Endothelial cell (in vitro differentiated cells): ENCODE measurements at regions not wholly inside any gene's neighbourhood (a gene's known extent, or its start where the extent isn't known, plus 50 kb on each side); places are given as distances from the start of the nearest gene placed in this dataset.

ENCODE experiments used
- DNase-seq: peaks from one replicate; pipeline ENCODE4 v3.0.0; 2021; ENCODE audit warnings: low spot score
- H3K27ac Mint-ChIP-seq: one replicate; pipeline ENCODE4 v1.8.0; 2021; ENCODE audit warnings: mixed read lengths, inconsistent platforms; ENCODE audit not compliant: unreplicated experiment
- H3K27me3 Mint-ChIP-seq: one replicate; pipeline ENCODE4 v1.8.0; 2021; ENCODE audit warnings: mild to moderate bottlenecking, moderate library complexity, mixed read lengths, inconsistent platforms; ENCODE audit not compliant: unreplicated experiment
- H3K36me3 Mint-ChIP-seq: one replicate; pipeline ENCODE4 v1.8.0; 2021; ENCODE audit warnings: mild to moderate bottlenecking, low read depth, mixed read lengths, inconsistent platforms; ENCODE audit not compliant: unreplicated experiment
- H3K4me1 Mint-ChIP-seq: one replicate; pipeline ENCODE4 v1.8.0; 2021; ENCODE audit warnings: mild to moderate bottlenecking, mixed read lengths, inconsistent platforms; ENCODE audit not compliant: unreplicated experiment
- H3K4me3 Mint-ChIP-seq: one replicate; pipeline ENCODE4 v1.8.0; 2021; ENCODE audit warnings: mild to moderate bottlenecking, mixed read lengths, inconsistent platforms; ENCODE audit not compliant: unreplicated experiment
- H3K9me3 Mint-ChIP-seq: one replicate; pipeline ENCODE4 v1.8.0; 2021; ENCODE audit warnings: mixed read lengths, inconsistent platforms; ENCODE audit not compliant: unreplicated experiment
- TF ChIP-seq, protein P1 (sequence below): fragments of 200-600 bp; sonication (generic); IDR thresholded peaks from one replicate; pipeline ENCODE4 v1.5.0; 2021; ENCODE audit warnings: antibody characterized with exemption; ENCODE audit not compliant: unreplicated experiment

DNA sequence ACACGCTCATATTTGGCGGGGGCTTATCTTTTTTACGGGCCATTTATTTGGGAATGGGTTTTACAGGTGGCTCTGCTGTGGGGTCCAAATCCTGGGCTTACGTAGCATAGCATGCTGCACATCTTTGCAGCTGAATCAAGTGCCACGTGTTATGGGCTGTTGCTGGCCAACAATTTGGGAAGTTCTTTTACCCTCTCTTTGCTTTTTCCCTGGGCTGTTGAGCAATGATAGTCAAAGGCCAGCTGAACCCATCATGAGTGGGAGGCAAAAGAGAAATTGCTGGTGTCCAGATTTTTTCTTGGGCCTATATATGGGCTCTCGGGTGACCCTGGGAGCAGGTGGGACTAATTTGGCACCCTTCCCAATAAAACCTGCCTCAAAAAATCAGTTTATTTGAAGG lies 209.3 kb upstream of the SATB1 start:
- no peaks in the 10 kb centered on the region for H3K36me3 Mint-ChIP-seq
- no peak for DNase-seq
- no peaks in the 10 kb centered on the region for H3K4me1 Mint-ChIP-seq
- no peaks in the 10 kb centered on the region for H3K27me3 Mint-ChIP-seq
- TF ChIP-seq, protein P1, sequence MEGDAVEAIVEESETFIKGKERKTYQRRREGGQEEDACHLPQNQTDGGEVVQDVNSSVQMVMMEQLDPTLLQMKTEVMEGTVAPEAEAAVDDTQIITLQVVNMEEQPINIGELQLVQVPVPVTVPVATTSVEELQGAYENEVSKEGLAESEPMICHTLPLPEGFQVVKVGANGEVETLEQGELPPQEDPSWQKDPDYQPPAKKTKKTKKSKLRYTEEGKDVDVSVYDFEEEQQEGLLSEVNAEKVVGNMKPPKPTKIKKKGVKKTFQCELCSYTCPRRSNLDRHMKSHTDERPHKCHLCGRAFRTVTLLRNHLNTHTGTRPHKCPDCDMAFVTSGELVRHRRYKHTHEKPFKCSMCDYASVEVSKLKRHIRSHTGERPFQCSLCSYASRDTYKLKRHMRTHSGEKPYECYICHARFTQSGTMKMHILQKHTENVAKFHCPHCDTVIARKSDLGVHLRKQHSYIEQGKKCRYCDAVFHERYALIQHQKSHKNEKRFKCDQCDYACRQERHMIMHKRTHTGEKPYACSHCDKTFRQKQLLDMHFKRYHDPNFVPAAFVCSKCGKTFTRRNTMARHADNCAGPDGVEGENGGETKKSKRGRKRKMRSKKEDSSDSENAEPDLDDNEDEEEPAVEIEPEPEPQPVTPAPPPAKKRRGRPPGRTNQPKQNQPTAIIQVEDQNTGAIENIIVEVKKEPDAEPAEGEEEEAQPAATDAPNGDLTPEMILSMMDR = no peak
- H3K4me3 Mint-ChIP-seq = no peak overlapping the region
- no peaks in the 10 kb centered on the region for H3K9me3 Mint-ChIP-seq
- H3K27ac Mint-ChIP-seq = no peak overlapping the region

DNA sequence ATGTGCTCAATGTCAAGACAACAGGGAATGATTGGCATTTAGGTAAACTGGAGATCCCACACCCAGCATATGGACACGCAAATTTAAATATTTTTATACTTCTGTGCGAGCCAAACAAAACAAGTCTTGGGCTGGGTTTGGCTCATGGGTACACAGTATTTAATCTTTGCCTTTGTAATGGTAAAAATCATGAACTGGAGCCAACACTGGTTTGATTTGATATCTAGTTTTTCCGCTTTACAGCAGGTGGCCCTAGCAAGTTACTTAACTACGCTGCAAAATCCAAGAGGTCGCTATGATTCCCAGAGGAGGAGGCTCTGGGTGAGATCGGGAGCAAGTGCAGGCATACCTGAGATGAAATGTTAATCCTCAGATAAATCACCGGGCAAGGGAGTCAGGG lies 207.9 kb upstream of the SATB1 start:
- Mint-ChIP-seq H3K27ac (no peak overlapping the region), H3K4me1 (no peaks in the 10 kb centered on the region), H3K9me3 (no peaks in the 10 kb centered on the region), H3K4me3 (no peak overlapping the region), H3K36me3 (no peaks in the 10 kb centered on the region), H3K27me3 (no peaks in the 10 kb centered on the region)
- no peak for DNase-seq
- TF ChIP-seq, protein P1 = no peak

DNA sequence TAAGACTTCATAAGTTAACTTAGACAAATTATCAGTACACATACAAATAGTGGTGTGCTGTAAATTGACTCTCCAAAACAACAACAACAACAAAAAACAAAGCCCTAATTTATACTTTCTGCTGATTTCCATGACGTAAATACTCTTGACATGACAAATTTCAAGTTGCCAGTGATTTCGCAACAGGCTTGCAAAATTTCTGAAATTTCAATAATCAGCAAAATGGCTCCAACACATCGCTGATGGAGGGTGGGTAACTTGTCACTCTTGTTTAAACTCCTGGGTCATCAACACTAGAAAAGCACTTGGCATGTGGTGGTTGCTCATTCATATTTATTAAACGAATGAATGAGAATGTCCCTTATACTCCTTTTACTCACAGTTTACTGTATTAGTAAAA lies 205.2 kb upstream of the SATB1 start:
- no peak for DNase-seq
- H3K9me3 Mint-ChIP-seq = no peaks in the 10 kb centered on the region
- TF ChIP-seq, protein P1 = no peak
- H3K4me3 Mint-ChIP-seq = no peak overlapping the region
- peaks cover 5% of the 10 kb centered on the region for H3K4me1 Mint-ChIP-seq
- no peak overlapping the region for H3K27ac Mint-ChIP-seq
- H3K36me3 Mint-ChIP-seq = no peaks in the 10 kb centered on the region
- H3K27me3 Mint-ChIP-seq = no peaks in the 10 kb centered on the region

DNA sequence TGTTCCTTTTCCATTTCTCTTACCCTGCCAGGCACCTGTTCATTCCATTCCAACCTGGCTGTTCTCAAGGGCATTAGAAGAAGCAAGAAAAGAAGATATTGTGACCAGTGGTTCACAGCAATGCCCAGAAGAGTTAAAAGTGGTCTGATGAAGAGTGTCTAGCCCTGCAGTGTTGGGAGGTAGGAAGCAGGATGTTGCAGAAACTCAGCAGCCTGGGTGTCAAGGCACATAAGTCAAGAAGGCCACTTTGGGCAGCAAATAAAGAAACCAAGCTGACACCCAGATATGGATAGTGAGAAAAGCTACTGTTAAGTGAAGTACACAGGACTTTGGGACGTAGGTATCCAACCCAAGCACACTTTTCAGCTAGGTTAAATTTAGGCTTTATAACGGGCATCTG lies 199.9 kb upstream of the SATB1 start:
- no peak overlapping the region for H3K4me3 Mint-ChIP-seq
- TF ChIP-seq, protein P1 = no peak
- no peaks in the 10 kb centered on the region for H3K27me3 Mint-ChIP-seq
- no peaks in the 10 kb centered on the region for H3K36me3 Mint-ChIP-seq
- peaks cover 9% of the 10 kb centered on the region for H3K4me1 Mint-ChIP-seq
- no peaks in the 10 kb centered on the region for H3K9me3 Mint-ChIP-seq
- DNase-seq = no peak
- no peak overlapping the region for H3K27ac Mint-ChIP-seq

DNA sequence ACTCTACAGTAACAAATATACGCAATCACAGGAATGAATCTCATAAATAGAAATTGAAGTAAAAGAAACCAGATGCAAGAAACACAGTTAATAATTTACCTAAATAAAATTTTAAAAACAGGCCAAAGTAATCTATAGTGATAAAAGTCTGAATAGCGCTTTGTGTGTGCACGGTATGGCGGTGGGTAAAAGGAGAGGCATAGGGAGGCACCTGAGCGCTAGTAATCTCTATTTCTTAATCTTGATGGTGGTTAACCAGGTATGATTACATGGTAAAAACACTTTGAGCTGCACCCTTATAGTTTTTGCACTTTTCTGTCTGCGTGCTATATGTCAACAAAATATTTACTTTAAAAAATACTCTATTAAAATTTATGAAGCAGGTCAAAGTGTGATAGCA lies 198.1 kb upstream of the SATB1 start:
- no peaks in the 10 kb centered on the region for H3K36me3 Mint-ChIP-seq
- TF ChIP-seq, protein P1 = no peak
- H3K27ac Mint-ChIP-seq = no peak overlapping the region
- H3K4me3 Mint-ChIP-seq = no peak overlapping the region
- H3K9me3 Mint-ChIP-seq = no peaks in the 10 kb centered on the region
- DNase-seq = no peak
- no peaks in the 10 kb centered on the region for H3K27me3 Mint-ChIP-seq
- peaks cover 9% of the 10 kb centered on the region for H3K4me1 Mint-ChIP-seq
